ENCODE measurements at regions not wholly inside any gene's neighbourhood (a gene's known extent, or its start where the extent isn't known, plus 50 kb on each side); places are given as distances from the start of the nearest gene placed in this dataset.

DNA sequence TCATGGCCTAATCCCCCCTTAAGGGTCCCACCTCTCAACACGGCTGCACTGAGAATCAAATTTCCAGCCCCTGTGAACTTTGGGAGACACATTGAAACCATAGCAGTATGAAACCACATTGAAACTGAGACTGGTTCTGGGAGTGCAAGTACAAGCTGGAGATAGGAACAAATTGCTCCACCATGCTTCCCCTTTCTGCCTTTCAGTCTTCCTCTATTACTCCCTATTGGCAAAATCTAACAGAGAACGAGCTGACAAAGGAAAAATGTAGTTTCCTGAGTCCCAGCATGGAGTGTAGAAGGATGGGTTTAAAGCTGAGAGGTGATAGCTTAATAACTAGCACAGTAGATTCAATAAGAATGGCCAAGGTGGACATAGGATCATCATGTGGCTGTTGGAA, 161.7 kb upstream of the RPL34 start:
- Mint-ChIP-seq H3K4me3 (ENCODE audit: unreplicated experiment) (no peak overlapping the region), H3K4me1 (ENCODE audit: low read depth, unreplicated experiment) (peaks cover 7% of the 10 kb centered on the region), H3K9me3 (ENCODE audit: unreplicated experiment) (no peaks in the 10 kb centered on the region), H3K27ac (ENCODE audit: unreplicated experiment) (no peak overlapping the region), H3K36me3 (ENCODE audit: insufficient read depth, unreplicated experiment) (no peaks in the 10 kb centered on the region), H3K27me3 (ENCODE audit: insufficient read depth, unreplicated experiment) (no peaks in the 10 kb centered on the region)
- no peaks in the 10 kb centered on the region for H3K9me3 ChIP-seq
- no peaks in the 10 kb centered on the region for H3K36me3 ChIP-seq (ENCODE audit: control insufficient read depth, insufficient read depth, low read length)
- no TSS peak for BruUV-seq (replicated peaks)
- no peaks in the 10 kb centered on the region for H3K4me1 ChIP-seq
- H3K27me3 ChIP-seq (replicated peaks; ENCODE audit: control insufficient read depth, insufficient read depth, low read length) = no peaks in the 10 kb centered on the region
- ChIA-PET CTCF (no interaction called here), POLR2A (no interaction called here)
- TF ChIP-seq CTCF (IDR thresholded peaks at IDR 0.05; ENCODE audit: insufficient read depth in 1 of 2, low read depth in 1 of 2, low read length in 1 of 2, severe bottlenecking in 1 of 2, unreplicated experiment in 1 of 2) = no peak
- no peak for DNase-seq
- intact Hi-C loops (cut with micrococcal nuclease; ENCODE audit: unreplicated experiment) = no loop called here
- no peak overlapping the region for H3K4me3 ChIP-seq (ENCODE audit: low read depth, low read length)

DNA sequence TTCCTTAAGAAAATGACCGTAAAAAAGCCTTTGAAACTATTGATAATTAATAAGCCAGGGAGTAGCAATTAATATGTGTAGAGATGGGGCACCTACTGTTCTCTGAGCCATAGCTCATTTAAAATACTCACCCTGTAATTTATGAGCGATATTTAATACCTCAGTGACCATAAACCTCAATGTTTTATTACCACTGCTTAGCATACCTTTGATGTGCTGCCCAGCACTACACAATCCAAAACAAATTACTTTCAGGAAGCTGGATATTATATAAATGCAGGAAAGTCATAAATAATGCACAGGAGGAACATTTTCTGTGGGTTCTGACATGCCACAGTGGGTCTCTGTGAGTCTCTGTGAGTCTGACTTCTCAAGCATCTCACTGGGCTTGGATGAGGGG, 166.1 kb upstream of the RPL34 start:
- POLR2A ChIA-PET = no interaction called here
- H3K36me3 Mint-ChIP-seq (ENCODE audit: insufficient read depth, unreplicated experiment) = no peaks in the 10 kb centered on the region
- intact Hi-C loops (cut with micrococcal nuclease; ENCODE audit: unreplicated experiment) = no loop called here

GRCh38 chr4:108453366-108453765, 167.0 kb upstream of the RPL34 start:
- BruUV-seq (replicated peaks) = no TSS peak
- no peak for DNase-seq
- no peaks in the 10 kb centered on the region for H3K9me3 Mint-ChIP-seq (ENCODE audit: unreplicated experiment)

More for the DNA sequence above, 166.1 kb upstream of the RPL34 start:
- Mint-ChIP-seq H3K4me3 (ENCODE audit: unreplicated experiment) (no peak overlapping the region), H3K27me3 (ENCODE audit: insufficient read depth, unreplicated experiment) (no peaks in the 10 kb centered on the region), H3K4me1 (ENCODE audit: low read depth, unreplicated experiment) (peaks cover 7% of the 10 kb centered on the region), H3K27ac (ENCODE audit: unreplicated experiment) (no peak overlapping the region), H3K9me3 (ENCODE audit: unreplicated experiment) (no peaks in the 10 kb centered on the region)
- no peaks in the 10 kb centered on the region for H3K36me3 ChIP-seq (ENCODE audit: control insufficient read depth, insufficient read depth, low read length)
- H3K9me3 ChIP-seq = no peaks in the 10 kb centered on the region
- no peak overlapping the region for H3K4me3 ChIP-seq (ENCODE audit: low read depth, low read length)
- no peak for TF ChIP-seq CTCF (IDR thresholded peaks at IDR 0.05; ENCODE audit: insufficient read depth in 1 of 2, low read depth in 1 of 2, low read length in 1 of 2, severe bottlenecking in 1 of 2, unreplicated experiment in 1 of 2)
- no peaks in the 10 kb centered on the region for H3K27me3 ChIP-seq (replicated peaks; ENCODE audit: control insufficient read depth, insufficient read depth, low read length)
- BruUV-seq (replicated peaks) = no TSS peak
- CTCF ChIA-PET = no interaction called here
- DNase-seq = no peak
- no peaks in the 10 kb centered on the region for H3K4me1 ChIP-seq

More at GRCh38 chr4:108453366-108453765, 167.0 kb upstream of the RPL34 start:
- intact Hi-C loops (cut with micrococcal nuclease; ENCODE audit: unreplicated experiment) = no loop called here
- Histone ChIP-seq H3K4me3 (ENCODE audit: low read depth, low read length) (no peak overlapping the region), H3K27me3 (replicated peaks; ENCODE audit: control insufficient read depth, insufficient read depth, low read length) (no peaks in the 10 kb centered on the region), H3K4me1 (no peaks in the 10 kb centered on the region), H3K9me3 (no peaks in the 10 kb centered on the region), H3K36me3 (ENCODE audit: control insufficient read depth, insufficient read depth, low read length) (no peaks in the 10 kb centered on the region)
- ChIA-PET POLR2A (no interaction called here), CTCF (no interaction called here)
- TF ChIP-seq CTCF (IDR thresholded peaks at IDR 0.05; ENCODE audit: insufficient read depth in 1 of 2, low read depth in 1 of 2, low read length in 1 of 2, severe bottlenecking in 1 of 2, unreplicated experiment in 1 of 2) = no peak
- H3K36me3 Mint-ChIP-seq (ENCODE audit: insufficient read depth, unreplicated experiment) = no peaks in the 10 kb centered on the region
- peaks cover 7% of the 10 kb centered on the region for H3K4me1 Mint-ChIP-seq (ENCODE audit: low read depth, unreplicated experiment)
- H3K27ac Mint-ChIP-seq (ENCODE audit: unreplicated experiment) = no peak overlapping the region
- H3K27me3 Mint-ChIP-seq (ENCODE audit: insufficient read depth, unreplicated experiment) = no peaks in the 10 kb centered on the region
- no peak overlapping the region for H3K4me3 Mint-ChIP-seq (ENCODE audit: unreplicated experiment)

All from Caco-2 (cell line).